Endodermal cell (in vitro differentiated cells): ENCODE measurements at regions not wholly inside any gene's neighbourhood (a gene's known extent, or its start where the extent isn't known, plus 50 kb on each side); places are given as distances from the start of the nearest gene placed in this dataset.

Experiments used
- DNase-seq: peaks from one replicate; pipeline ENCODE4 v3.0.0-alpha.2; 2017
- H3K27ac ChIP-seq: 2 replicates; pipeline ENCODE4 v1.5.1; 2013; ENCODE audit warnings: mild to moderate bottlenecking, low read depth, low read length, moderate library complexity
- H3K27me3 ChIP-seq: 2 replicates; pipeline ENCODE4 v1.6.1; 2013; ENCODE audit warnings: mild to moderate bottlenecking, low read length, moderate library complexity; ENCODE audit not compliant: insufficient read depth, control insufficient read depth, poor library complexity, severe bottlenecking
- H3K36me3 ChIP-seq: 2 replicates; pipeline ENCODE4 v1.7.0; 2013; ENCODE audit warnings: mild to moderate bottlenecking, low read length, moderate library complexity; ENCODE audit not compliant: control insufficient read depth, insufficient read depth
- H3K4me1 ChIP-seq: one replicate; pipeline ENCODE4 v1.7.0; 2013; ENCODE audit warnings: low read length; ENCODE audit not compliant: control insufficient read depth, insufficient read depth
- H3K4me3 ChIP-seq: 2 replicates; pipeline ENCODE4 v1.5.1; 2013; ENCODE audit warnings: mild to moderate bottlenecking, low read length, moderate library complexity
- H3K9ac ChIP-seq: 2 replicates; pipeline ENCODE4 v1.6.1; 2013; ENCODE audit warnings: mild to moderate bottlenecking, low read length, moderate library complexity; ENCODE audit not compliant: poor library complexity, severe bottlenecking; ENCODE audit errors: extremely low read depth
- H3K9me3 ChIP-seq: 2 replicates; pipeline ENCODE4 v1.6.1; 2013; ENCODE audit warnings: mild to moderate bottlenecking, low read length, moderate library complexity; ENCODE audit not compliant: control insufficient read depth
- H3K27ac Mint-ChIP-seq: 2 replicates; pipeline ENCODE4 v1.8.0; 2020; ENCODE audit warnings: mixed read lengths
- H3K27me3 Mint-ChIP-seq: 2 replicates; pipeline ENCODE4 v1.8.0; 2021; ENCODE audit warnings: mild to moderate bottlenecking, mixed read lengths; ENCODE audit not compliant: insufficient read depth
- H3K36me3 Mint-ChIP-seq: 2 replicates; pipeline ENCODE4 v1.8.0; 2020; ENCODE audit warnings: low read depth, mixed read lengths
- H3K4me1 Mint-ChIP-seq: 2 replicates; pipeline ENCODE4 v1.8.0; 2020; ENCODE audit warnings: mixed read lengths
- H3K4me3 Mint-ChIP-seq: 2 replicates; pipeline ENCODE4 v1.8.0; 2020; ENCODE audit warnings: mild to moderate bottlenecking, moderate library complexity, mixed read lengths
- H3K9me3 Mint-ChIP-seq: 2 replicates; pipeline ENCODE4 v1.8.0; 2020; ENCODE audit warnings: mild to moderate bottlenecking, mixed read lengths
- CTCF ChIP-seq: fragments of 200-600 bp; sonication (generic); conservative IDR thresholded peaks from 2 replicates; pipeline ENCODE4 v1.5.0; 2021; ENCODE audit warnings: antibody characterized with exemption, mild to moderate bottlenecking
- WGBS, 2 experiments: methylation state at CpG; one replicate each; pipeline versions ENCODE4 v1.1.5 to v1.1.7; 2013; ENCODE audit warnings: missing lambda C conversion rate in 2 of 2, mixed read lengths in 1 of 2; ENCODE audit not compliant: insufficient coverage in 1 of 2, insufficient read length in 1 of 2; 5-methylcytosine and 5-hydroxymethylcytosine counted together

- Histone ChIP-seq H3K27me3 (no peaks in the 10 kb centered on the region), H3K4me3 (no peak overlapping the region), H3K27ac (no peak overlapping the region), H3K9ac (no peak overlapping the region), H3K36me3 (no peaks in the 10 kb centered on the region), H3K4me1 (no peaks in the 10 kb centered on the region), H3K9me3 (no peaks in the 10 kb centered on the region)
- TF ChIP-seq CTCF: no peak
- Mint-ChIP-seq H3K36me3 (no peaks in the 10 kb centered on the region), H3K27me3 (no peaks in the 10 kb centered on the region), H3K9me3 (no peaks in the 10 kb centered on the region), H3K4me1 (peaks cover 11% of the 10 kb centered on the region), H3K27ac (no peak overlapping the region), H3K4me3 (no peak overlapping the region)
- 73 to 93% methylated on average over 1 of the region's 1 CpG for WGBS, 2 experiments
- no peak for DNase-seq
Measured at GRCh38 chr12:66863276-66863675, 184.4 kb upstream of the GRIP1 start.

- Mint-ChIP-seq H3K27me3 (no peaks in the 10 kb centered on the region), H3K4me1 (peaks cover 13% of the 10 kb centered on the region), H3K4me3 (no peak overlapping the region), H3K36me3 (no peaks in the 10 kb centered on the region), H3K9me3 (no peaks in the 10 kb centered on the region), H3K27ac (no peak overlapping the region)
- Histone ChIP-seq H3K4me1 (no peaks in the 10 kb centered on the region), H3K9me3 (no peaks in the 10 kb centered on the region), H3K27me3 (no peaks in the 10 kb centered on the region), H3K36me3 (no peaks in the 10 kb centered on the region), H3K27ac (no peak overlapping the region), H3K4me3 (no peak overlapping the region), H3K9ac (no peak overlapping the region)
- TF ChIP-seq CTCF: no peak
- no peak for DNase-seq
Measured at GRCh38 chr12:66877925-66878324, 199.0 kb upstream of the GRIP1 start.

GRCh38 chr12:66879409-66879808 is 200.5 kb upstream of the GRIP1 start:
- Mint-ChIP-seq H3K27me3 (no peaks in the 10 kb centered on the region), H3K9me3 (no peaks in the 10 kb centered on the region), H3K36me3 (no peaks in the 10 kb centered on the region), H3K4me3 (no peak overlapping the region), H3K4me1 (peaks cover 13% of the 10 kb centered on the region), H3K27ac (no peak overlapping the region)
- no peak overlapping the region for H3K4me3 ChIP-seq
- H3K9ac ChIP-seq: no peak overlapping the region
- no peak for TF ChIP-seq CTCF
- H3K36me3 ChIP-seq: no peaks in the 10 kb centered on the region
- no peaks in the 10 kb centered on the region for H3K9me3 ChIP-seq
- H3K27me3 ChIP-seq: no peaks in the 10 kb centered on the region
- no peak overlapping the region for H3K27ac ChIP-seq
- no peaks in the 10 kb centered on the region for H3K4me1 ChIP-seq
- DNase-seq: no peak
- WGBS, 2 experiments: 92% methylated on average over 4 of the region's 4 CpGs; no CpG with 5 or more reads in 1 of the 2 experiments
